ENCODE measurements at regions not wholly inside any gene's neighbourhood (a gene's known extent, or its start where the extent isn't known, plus 50 kb on each side); places are given as distances from the start of the nearest gene placed in this dataset.

DNA sequence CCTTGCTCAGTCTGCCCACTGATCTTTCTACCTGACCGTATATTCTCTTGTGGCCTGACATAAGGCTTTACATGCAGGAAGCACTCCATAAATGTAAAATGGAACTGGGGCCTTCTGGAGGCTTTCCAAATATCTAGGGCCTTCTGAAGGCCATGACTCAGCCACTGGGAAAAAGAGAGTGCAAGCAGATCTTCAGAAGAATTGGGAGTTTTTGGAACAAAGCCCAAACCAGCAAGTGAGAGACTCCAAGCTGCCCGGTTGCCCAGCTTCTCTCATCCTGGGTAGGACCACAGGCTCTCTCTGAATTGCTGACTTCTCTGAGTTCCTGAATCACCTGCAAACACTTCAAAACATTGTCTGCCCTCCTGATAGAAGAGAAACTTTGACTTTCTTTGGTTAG lies 107.9 kb upstream of the BMAL1 start:
- no peak overlapping the region for H3K4ac ChIP-seq (ENCODE audit: low read depth, low read length)
- H3K27ac ChIP-seq (ENCODE audit: low read depth, low read length): no peak overlapping the region
- no peak overlapping the region for H2BK5ac ChIP-seq (ENCODE audit: low read depth, low read length, poor library complexity)
- H3K9ac ChIP-seq (ENCODE audit: low read length): no peak overlapping the region
- H2BK120ac ChIP-seq (ENCODE audit: insufficient read depth, low read length, poor library complexity): no peak overlapping the region
- no peak overlapping the region for H3K4me3 ChIP-seq (ENCODE audit: low read depth, low read length)
- H3K4me1 ChIP-seq (ENCODE audit: control insufficient read depth in 1 of 2, insufficient read depth in 2 of 2, low read length in 2 of 2): no peaks in the 10 kb centered on the region
- H3K79me2 ChIP-seq (ENCODE audit: control insufficient read depth, insufficient read depth, low read length, poor library complexity): no peaks in the 10 kb centered on the region
- no CpG with 5 or more reads among the region's 2 CpGs for WGBS (ENCODE audit: extremely low coverage, insufficient coverage, insufficient read length)
- H3K9me3 ChIP-seq (ENCODE audit: insufficient read depth, low read depth, low read length): no peaks in the 10 kb centered on the region
- H2AK5ac ChIP-seq (ENCODE audit: low read length): no peak overlapping the region
- no peak overlapping the region for H4K91ac ChIP-seq (ENCODE audit: low read depth, low read length)
- no peak overlapping the region for H4K8ac ChIP-seq (ENCODE audit: low read depth, low read length)
- no peak overlapping the region for H3K14ac ChIP-seq (ENCODE audit: low read length)
- H4K12ac ChIP-seq (ENCODE audit: low read depth, low read length): no peak overlapping the region
- no peak overlapping the region for H3K4me2 ChIP-seq (ENCODE audit: low read length)
- DNase-seq: no peak
- H3K79me1 ChIP-seq (ENCODE audit: low read length): no peaks in the 10 kb centered on the region
- no peak overlapping the region for H3K23ac ChIP-seq (ENCODE audit: low read length)
- H3K36me3 ChIP-seq (ENCODE audit: control insufficient read depth in 1 of 2, insufficient read depth in 2 of 2, low read length in 2 of 2): no peaks in the 10 kb centered on the region
- no peak overlapping the region for H2BK12ac ChIP-seq (ENCODE audit: low read length)
- no peaks in the 10 kb centered on the region for H3K27me3 ChIP-seq (ENCODE audit: insufficient read depth, low read length)
- H2AFZ ChIP-seq (ENCODE audit: insufficient read depth, low read length, poor library complexity): no peak overlapping the region
- H3K18ac ChIP-seq (ENCODE audit: low read length): no peak overlapping the region

- H4K91ac ChIP-seq (ENCODE audit: low read depth, low read length): no peak overlapping the region
- H2AFZ ChIP-seq (ENCODE audit: insufficient read depth, low read length, poor library complexity): no peak overlapping the region
- H3K23ac ChIP-seq (ENCODE audit: low read length): no peak overlapping the region
- H2BK5ac ChIP-seq (ENCODE audit: low read depth, low read length, poor library complexity): no peak overlapping the region
- H2BK12ac ChIP-seq (ENCODE audit: low read length): no peak overlapping the region
- no peaks in the 10 kb centered on the region for H3K79me1 ChIP-seq (ENCODE audit: low read length)
- H4K12ac ChIP-seq (ENCODE audit: low read depth, low read length): no peak overlapping the region
- no peak overlapping the region for H2BK120ac ChIP-seq (ENCODE audit: insufficient read depth, low read length, poor library complexity)
- no peak overlapping the region for H3K4ac ChIP-seq (ENCODE audit: low read depth, low read length)
- H3K4me2 ChIP-seq (ENCODE audit: low read length): no peak overlapping the region
- H3K79me2 ChIP-seq (ENCODE audit: control insufficient read depth, insufficient read depth, low read length, poor library complexity): no peaks in the 10 kb centered on the region
- H3K9me3 ChIP-seq (ENCODE audit: insufficient read depth, low read depth, low read length): no peaks in the 10 kb centered on the region
- H3K18ac ChIP-seq (ENCODE audit: low read length): no peak overlapping the region
- H3K4me1 ChIP-seq (ENCODE audit: control insufficient read depth in 1 of 2, insufficient read depth in 2 of 2, low read length in 2 of 2): no peaks in the 10 kb centered on the region
- H2AK5ac ChIP-seq (ENCODE audit: low read length): no peak overlapping the region
- WGBS (ENCODE audit: extremely low coverage, insufficient coverage, insufficient read length): no CpG with 5 or more reads among the region's 6 CpGs
- no peak overlapping the region for H3K27ac ChIP-seq (ENCODE audit: low read depth, low read length)
- H3K4me3 ChIP-seq (ENCODE audit: low read depth, low read length): no peak overlapping the region
- H3K36me3 ChIP-seq (ENCODE audit: control insufficient read depth in 1 of 2, insufficient read depth in 2 of 2, low read length in 2 of 2): no peaks in the 10 kb centered on the region
- no peak overlapping the region for H4K8ac ChIP-seq (ENCODE audit: low read depth, low read length)
- no peak overlapping the region for H3K9ac ChIP-seq (ENCODE audit: low read length)
- H3K14ac ChIP-seq (ENCODE audit: low read length): no peak overlapping the region
- H3K27me3 ChIP-seq (ENCODE audit: insufficient read depth, low read length): no peaks in the 10 kb centered on the region
- DNase-seq: peak; percentile 63 to 89
These were observed 103.5 kb upstream of the BMAL1 start for GRCh38 chr11:13174090-13174489.

DNA sequence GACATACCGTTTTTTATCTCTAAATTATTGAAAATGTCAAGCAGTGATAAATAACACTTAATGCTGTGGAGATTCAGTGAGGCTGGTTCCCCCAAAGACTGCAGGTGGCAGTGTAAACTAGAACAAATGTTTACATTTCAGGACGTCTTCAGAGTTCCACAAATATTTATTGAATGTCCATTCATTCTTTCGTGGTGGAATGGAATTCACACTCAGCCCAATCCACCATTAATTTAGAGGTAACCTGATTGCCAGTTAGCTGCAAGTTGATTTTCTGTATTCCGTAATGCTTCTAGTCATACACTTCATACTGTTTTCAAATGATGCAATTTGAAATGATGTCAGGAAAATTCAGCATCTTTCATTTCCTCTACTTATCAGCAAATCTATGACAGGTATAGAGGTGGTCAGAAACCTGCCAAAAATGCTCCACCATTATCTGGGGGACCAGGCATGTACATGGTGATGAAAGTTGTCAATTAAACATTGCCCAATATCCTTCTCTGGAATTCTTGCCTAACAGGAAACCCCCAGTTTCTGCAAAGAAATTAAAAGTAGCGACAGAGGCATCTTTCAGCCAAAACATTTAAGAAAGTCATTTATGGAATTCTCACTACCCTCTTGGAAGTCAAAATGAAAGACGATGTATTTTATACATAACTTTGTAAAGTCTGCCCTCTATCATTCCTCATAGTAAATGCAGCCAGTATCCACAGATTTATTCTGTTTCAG lies 94.3 kb upstream of the BMAL1 start:
- H3K79me2 ChIP-seq (ENCODE audit: control insufficient read depth, insufficient read depth, low read length, poor library complexity): no peaks in the 10 kb centered on the region
- H4K12ac ChIP-seq (ENCODE audit: low read depth, low read length): no peak overlapping the region
- no peak overlapping the region for H3K18ac ChIP-seq (ENCODE audit: low read length)
- DNase-seq: peak; percentile 74 to 98
- no peak overlapping the region for H2AFZ ChIP-seq (ENCODE audit: insufficient read depth, low read length, poor library complexity)
- H3K79me1 ChIP-seq (ENCODE audit: low read length): no peaks in the 10 kb centered on the region
- WGBS (ENCODE audit: extremely low coverage, insufficient coverage, insufficient read length): no CpG with 5 or more reads among the region's 6 CpGs
- no peak overlapping the region for H4K91ac ChIP-seq (ENCODE audit: low read depth, low read length)
- H3K4me3 ChIP-seq (ENCODE audit: low read depth, low read length): no peak overlapping the region
- no peak overlapping the region for H2BK120ac ChIP-seq (ENCODE audit: insufficient read depth, low read length, poor library complexity)
- H3K9me3 ChIP-seq (ENCODE audit: insufficient read depth, low read depth, low read length): peaks cover 1% of the 10 kb centered on the region
- no peak overlapping the region for H2AK5ac ChIP-seq (ENCODE audit: low read length)
- H3K9ac ChIP-seq (ENCODE audit: low read length): no peak overlapping the region
- H2BK12ac ChIP-seq (ENCODE audit: low read length): no peak overlapping the region
- H4K8ac ChIP-seq (ENCODE audit: low read depth, low read length): no peak overlapping the region
- H3K4ac ChIP-seq (ENCODE audit: low read depth, low read length): no peak overlapping the region
- H3K4me1 ChIP-seq (ENCODE audit: control insufficient read depth in 1 of 2, insufficient read depth in 2 of 2, low read length in 2 of 2): no peaks in the 10 kb centered on the region
- no peak overlapping the region for H3K27ac ChIP-seq (ENCODE audit: low read depth, low read length)
- H3K36me3 ChIP-seq (ENCODE audit: control insufficient read depth in 1 of 2, insufficient read depth in 2 of 2, low read length in 2 of 2): no peaks in the 10 kb centered on the region
- H3K23ac ChIP-seq (ENCODE audit: low read length): no peak overlapping the region
- H3K4me2 ChIP-seq (ENCODE audit: low read length): no peak overlapping the region
- no peak overlapping the region for H3K14ac ChIP-seq (ENCODE audit: low read length)
- no peaks in the 10 kb centered on the region for H3K27me3 ChIP-seq (ENCODE audit: insufficient read depth, low read length)
- no peak overlapping the region for H2BK5ac ChIP-seq (ENCODE audit: low read depth, low read length, poor library complexity)

GRCh38 chr11:13183826-13184196 lies 93.8 kb upstream of the BMAL1 start:
- Histone ChIP-seq H3K36me3 (ENCODE audit: control insufficient read depth in 1 of 2, insufficient read depth in 2 of 2, low read length in 2 of 2) (no peaks in the 10 kb centered on the region), H2BK5ac (ENCODE audit: low read depth, low read length, poor library complexity) (no peak overlapping the region), H3K79me2 (ENCODE audit: control insufficient read depth, insufficient read depth, low read length, poor library complexity) (no peaks in the 10 kb centered on the region), H3K23ac (ENCODE audit: low read length) (no peak overlapping the region), H3K4me1 (ENCODE audit: control insufficient read depth in 1 of 2, insufficient read depth in 2 of 2, low read length in 2 of 2) (no peaks in the 10 kb centered on the region), H4K91ac (ENCODE audit: low read depth, low read length) (no peak overlapping the region), H3K4ac (ENCODE audit: low read depth, low read length) (no peak overlapping the region), H2BK120ac (ENCODE audit: insufficient read depth, low read length, poor library complexity) (no peak overlapping the region), H4K8ac (ENCODE audit: low read depth, low read length) (no peak overlapping the region), H3K18ac (ENCODE audit: low read length) (no peak overlapping the region), H3K79me1 (ENCODE audit: low read length) (no peaks in the 10 kb centered on the region), H3K27me3 (ENCODE audit: insufficient read depth, low read length) (no peaks in the 10 kb centered on the region), H3K9ac (ENCODE audit: low read length) (no peak overlapping the region), H2BK12ac (ENCODE audit: low read length) (no peak overlapping the region), H2AFZ (ENCODE audit: insufficient read depth, low read length, poor library complexity) (no peak overlapping the region), H3K14ac (ENCODE audit: low read length) (no peak overlapping the region), H2AK5ac (ENCODE audit: low read length) (no peak overlapping the region), H4K12ac (ENCODE audit: low read depth, low read length) (no peak overlapping the region), H3K27ac (ENCODE audit: low read depth, low read length) (no peak overlapping the region), H3K4me3 (ENCODE audit: low read depth, low read length) (no peak overlapping the region), H3K9me3 (ENCODE audit: insufficient read depth, low read depth, low read length) (peaks cover 1% of the 10 kb centered on the region), H3K4me2 (ENCODE audit: low read length) (no peak overlapping the region)
- WGBS (ENCODE audit: extremely low coverage, insufficient coverage, insufficient read length): no CpG with 5 or more reads among the region's 1 CpG
- DNase-seq: no peak
